ENCODE measurements at regions not wholly inside any gene's neighbourhood (a gene's known extent, or its start where the extent isn't known, plus 50 kb on each side); places are given as distances from the start of the nearest gene placed in this dataset.

DNA sequence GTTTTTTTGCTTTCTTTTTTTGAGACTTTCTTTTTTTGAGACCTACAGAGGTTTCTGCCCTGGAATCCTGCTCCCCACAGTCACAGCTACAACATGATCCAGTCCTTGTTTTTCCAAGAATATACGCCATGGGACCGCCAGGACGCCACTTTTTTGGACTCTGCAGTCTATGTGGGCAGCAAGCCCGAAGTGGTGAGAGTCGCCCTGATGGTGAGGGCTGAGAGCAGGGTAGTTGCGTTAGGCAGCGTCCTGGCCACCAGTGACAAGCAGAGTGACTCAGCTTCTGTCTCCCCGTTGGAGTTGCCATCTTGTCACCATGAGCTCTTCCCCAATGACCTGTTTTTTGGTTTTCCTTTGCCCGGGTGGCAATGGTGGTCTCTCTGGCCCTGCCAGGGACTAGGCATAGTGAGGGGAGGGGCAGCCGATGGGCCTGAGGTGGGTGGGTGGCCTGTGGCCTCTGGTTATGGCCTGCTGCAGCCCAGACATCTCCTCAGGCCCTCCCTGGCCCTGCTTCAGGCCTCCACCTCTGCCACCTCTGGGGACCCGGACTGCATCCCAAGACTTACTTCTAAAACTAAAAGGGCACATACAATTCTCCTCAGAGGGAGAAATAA, 88.0 kb upstream of the MALRD1 start:
- 87 to 90% (median 88%) methylated on average over 11 of the region's 11 CpGs for WGBS, 3 donors
- no peaks in the 10 kb centered on the region for H3K36me3 ChIP-seq (ENCODE audit: insufficient read depth in 1 of 2, low read depth in 1 of 2)
- no peaks in the 10 kb centered on the region for H3K9me3 ChIP-seq
- H3K4me1 ChIP-seq = no peaks in the 10 kb centered on the region
- no peak overlapping the region for H3K27ac ChIP-seq
- H3K4me3 ChIP-seq = no peak overlapping the region
- ATAC-seq = no peak
- TF ChIP-seq, protein P1, sequence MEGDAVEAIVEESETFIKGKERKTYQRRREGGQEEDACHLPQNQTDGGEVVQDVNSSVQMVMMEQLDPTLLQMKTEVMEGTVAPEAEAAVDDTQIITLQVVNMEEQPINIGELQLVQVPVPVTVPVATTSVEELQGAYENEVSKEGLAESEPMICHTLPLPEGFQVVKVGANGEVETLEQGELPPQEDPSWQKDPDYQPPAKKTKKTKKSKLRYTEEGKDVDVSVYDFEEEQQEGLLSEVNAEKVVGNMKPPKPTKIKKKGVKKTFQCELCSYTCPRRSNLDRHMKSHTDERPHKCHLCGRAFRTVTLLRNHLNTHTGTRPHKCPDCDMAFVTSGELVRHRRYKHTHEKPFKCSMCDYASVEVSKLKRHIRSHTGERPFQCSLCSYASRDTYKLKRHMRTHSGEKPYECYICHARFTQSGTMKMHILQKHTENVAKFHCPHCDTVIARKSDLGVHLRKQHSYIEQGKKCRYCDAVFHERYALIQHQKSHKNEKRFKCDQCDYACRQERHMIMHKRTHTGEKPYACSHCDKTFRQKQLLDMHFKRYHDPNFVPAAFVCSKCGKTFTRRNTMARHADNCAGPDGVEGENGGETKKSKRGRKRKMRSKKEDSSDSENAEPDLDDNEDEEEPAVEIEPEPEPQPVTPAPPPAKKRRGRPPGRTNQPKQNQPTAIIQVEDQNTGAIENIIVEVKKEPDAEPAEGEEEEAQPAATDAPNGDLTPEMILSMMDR (IDR thresholded peaks at IDR 0.05) = no peak
- intact Hi-C loops (cut with DNase I) = no loop called here
- H3K27me3 ChIP-seq (ENCODE audit: insufficient read depth in 3 of 3, low read length in 2 of 3) = no peaks in the 10 kb centered on the region
- no peak for DNase-seq

DNA sequence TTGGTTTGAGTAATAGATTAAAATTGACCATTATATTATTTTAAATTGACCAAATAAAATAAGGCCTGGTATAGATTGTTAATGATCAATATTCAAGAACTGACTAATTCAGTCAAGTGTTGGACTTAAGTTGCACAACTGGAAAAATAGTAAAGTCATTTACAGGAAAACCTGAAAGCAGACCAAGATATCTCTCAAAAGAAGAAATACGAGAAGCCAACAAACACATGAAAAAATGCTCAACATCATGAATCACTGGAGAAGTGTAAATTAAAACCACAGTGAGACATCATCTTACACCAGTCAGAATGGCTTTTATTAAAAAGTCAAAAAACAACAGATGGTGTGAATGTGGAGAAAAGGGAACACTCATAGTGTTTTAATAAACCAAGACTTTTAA, 80.4 kb upstream of the MALRD1 start:
- ATAC-seq (no peak), DNase-seq (no peak)
- no peak overlapping the region for H3K4me3 ChIP-seq
- no peaks in the 10 kb centered on the region for H3K4me1 ChIP-seq
- TF ChIP-seq, protein P1 (IDR thresholded peaks at IDR 0.05) = no peak
- H3K9me3 ChIP-seq = no peaks in the 10 kb centered on the region
- no peaks in the 10 kb centered on the region for H3K36me3 ChIP-seq (ENCODE audit: insufficient read depth in 1 of 2, low read depth in 1 of 2)
- no peak overlapping the region for H3K27ac ChIP-seq
- H3K27me3 ChIP-seq (ENCODE audit: insufficient read depth in 3 of 3, low read length in 2 of 3) = no peaks in the 10 kb centered on the region
- intact Hi-C loops (cut with DNase I) = no loop called here
- 41 to 55% (median 44%) methylated on average over 1 of the region's 1 CpG for WGBS, 3 donors

DNA sequence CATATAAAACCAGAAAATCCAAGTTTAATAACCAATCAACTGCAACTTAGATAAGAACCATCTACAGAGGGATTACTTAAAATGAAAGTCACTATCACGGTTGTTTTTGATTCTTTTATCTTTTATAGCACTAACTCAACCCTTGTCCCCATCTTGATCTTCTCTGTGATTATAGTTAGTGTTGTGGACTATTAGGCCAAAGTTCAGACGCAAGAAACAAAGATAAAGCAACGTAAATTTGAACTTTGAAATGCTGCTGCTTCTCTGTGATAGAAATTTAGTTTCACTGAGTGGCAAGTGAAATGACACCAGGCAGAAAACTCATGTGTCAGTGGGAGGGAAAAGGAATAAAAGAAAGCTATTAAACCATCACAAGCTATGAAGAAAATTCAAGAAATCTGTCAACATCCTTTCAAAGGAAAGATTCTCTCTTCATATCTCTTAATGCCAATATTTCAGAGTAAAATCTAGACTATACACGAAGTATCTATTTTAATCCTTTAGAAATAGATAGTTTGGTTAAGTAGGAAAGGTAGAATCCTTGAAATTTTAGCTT, 71.8 kb upstream of the MALRD1 start:
- 66 to 76% (median 69%) methylated on average over 4 of the region's 4 CpGs for WGBS, 3 donors
- ATAC-seq = no peak
- Histone ChIP-seq H3K27ac (no peak overlapping the region), H3K36me3 (ENCODE audit: insufficient read depth in 1 of 2, low read depth in 1 of 2) (no peaks in the 10 kb centered on the region), H3K27me3 (ENCODE audit: insufficient read depth in 3 of 3, low read length in 2 of 3) (no peaks in the 10 kb centered on the region), H3K4me3 (no peak overlapping the region), H3K4me1 (no peaks in the 10 kb centered on the region), H3K9me3 (no peaks in the 10 kb centered on the region)
- TF ChIP-seq, protein P1 (IDR thresholded peaks at IDR 0.05) = no peak
- intact Hi-C loops (cut with DNase I) = no loop called here
- no peak for DNase-seq

DNA sequence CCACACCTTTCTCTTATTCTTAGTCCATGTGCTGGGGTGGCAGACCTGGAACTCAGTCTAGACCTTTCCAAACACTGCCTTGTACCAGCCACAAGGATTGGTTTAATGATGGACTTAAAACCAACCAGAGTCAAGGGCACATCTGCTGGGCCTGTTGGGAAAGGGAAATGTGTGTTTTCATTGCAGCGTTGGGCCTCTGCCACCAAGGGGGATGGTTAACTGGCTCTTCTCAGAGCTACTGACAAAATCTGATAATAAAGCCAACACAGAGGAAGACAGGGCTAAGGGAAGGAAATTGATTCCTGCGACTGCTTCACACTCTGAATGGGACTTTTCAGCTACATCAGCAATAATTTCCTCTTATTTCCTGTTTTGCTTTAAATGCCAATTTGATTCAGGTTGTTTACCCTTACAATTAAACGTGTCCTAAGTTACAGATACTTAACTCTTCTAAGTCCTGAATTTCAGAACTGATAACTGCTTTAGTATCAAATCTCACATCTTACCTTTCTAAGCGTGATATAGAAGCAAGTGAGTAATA, 68.4 kb upstream of the MALRD1 start:
- ATAC-seq (no peak), DNase-seq (no peak)
- TF ChIP-seq, protein P1 (IDR thresholded peaks at IDR 0.05) = no peak
- H3K27me3 ChIP-seq (ENCODE audit: insufficient read depth in 3 of 3, low read length in 2 of 3) = no peaks in the 10 kb centered on the region
- no peaks in the 10 kb centered on the region for H3K4me1 ChIP-seq
- H3K27ac ChIP-seq = no peak overlapping the region
- no peaks in the 10 kb centered on the region for H3K36me3 ChIP-seq (ENCODE audit: insufficient read depth in 1 of 2, low read depth in 1 of 2)
- WGBS, 3 donors = 58 to 63% (median 62%) methylated on average over 4 of the region's 4 CpGs
- no peak overlapping the region for H3K4me3 ChIP-seq
- intact Hi-C loops (cut with DNase I) = no loop called here
- no peaks in the 10 kb centered on the region for H3K9me3 ChIP-seq

Data from psoas muscle (tissue), 7 donors.